HCT116 (cell line): ENCODE measurements at regions not wholly inside any gene's neighbourhood (a gene's known extent, or its start where the extent isn't known, plus 50 kb on each side); places are given as distances from the start of the nearest gene placed in this dataset.

Source experiments
- EZH2 ChIP-seq: fragments of 200-600 bp; sonication (generic); IDR thresholded peaks from 2 replicates; pipeline ENCODE4 v1.6.1; 2017; ENCODE audit warnings: antibody characterized with exemption, mixed run types
- POLR2AphosphoS5 ChIP-seq: IDR thresholded peaks from 2 replicates; pipeline ENCODE4 v1.6.1; 2011; ENCODE audit warnings: mild to moderate bottlenecking, low read depth, low read length, moderate library complexity
- SP1 ChIP-seq: IDR thresholded peaks from 2 replicates; pipeline ENCODE4 v1.6.1; 2012; ENCODE audit warnings: low read depth
- SRF ChIP-seq: IDR thresholded peaks from 2 replicates; pipeline ENCODE4 v1.6.1; 2012; ENCODE audit warnings: low read depth
- YY1 ChIP-seq: IDR thresholded peaks from 2 replicates; pipeline ENCODE4 v1.6.1; 2011; ENCODE audit warnings: low read length, low read depth, moderate library complexity, mild to moderate bottlenecking; ENCODE audit not compliant: insufficient replicate concordance; ENCODE audit errors: extremely low read depth
- TF ChIP-seq, protein P1 (sequence below), 3 experiments: fragments of 200-600 bp in 1 of 3; sonication (generic) in 1 of 3; IDR thresholded peaks in 2 of 3; conservative IDR thresholded peaks in 1 of 3; 2 replicates each; pipeline ENCODE4 v1.5.1; 2012 to 2017; ENCODE audit warnings: low read depth in 2 of 3, low read length in 2 of 3, antibody characterized with exemption in 1 of 3, borderline replicate concordance in 1 of 3, control low read depth in 1 of 3, mild to moderate bottlenecking in 1 of 3, mixed read lengths in 1 of 3, mixed run types in 1 of 3, moderate library complexity in 1 of 3; ENCODE audit not compliant: insufficient read depth in 1 of 3

DNA sequence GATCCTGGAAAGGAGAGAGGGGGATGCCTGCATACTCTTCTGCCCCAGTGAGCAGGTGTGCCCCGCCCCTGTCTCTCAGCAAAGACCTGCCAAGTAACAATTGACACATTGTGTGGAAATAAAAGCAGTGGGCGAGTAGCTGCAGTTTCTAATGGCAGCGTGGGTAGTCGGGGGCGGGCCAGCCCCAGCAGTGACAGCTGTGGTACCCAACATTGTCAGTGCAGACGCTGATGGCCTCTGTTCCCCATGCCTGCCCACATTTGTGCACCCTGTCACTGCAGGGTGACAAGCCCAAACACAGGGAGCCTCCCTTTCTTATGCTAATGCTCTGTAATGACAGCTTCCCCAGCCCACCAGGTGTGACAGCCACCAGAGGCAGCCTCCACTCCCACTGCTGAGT lies 491.7 kb downstream of the DHX35 start:
- no peak for TF ChIP-seq YY1
- TF ChIP-seq, protein P1, sequence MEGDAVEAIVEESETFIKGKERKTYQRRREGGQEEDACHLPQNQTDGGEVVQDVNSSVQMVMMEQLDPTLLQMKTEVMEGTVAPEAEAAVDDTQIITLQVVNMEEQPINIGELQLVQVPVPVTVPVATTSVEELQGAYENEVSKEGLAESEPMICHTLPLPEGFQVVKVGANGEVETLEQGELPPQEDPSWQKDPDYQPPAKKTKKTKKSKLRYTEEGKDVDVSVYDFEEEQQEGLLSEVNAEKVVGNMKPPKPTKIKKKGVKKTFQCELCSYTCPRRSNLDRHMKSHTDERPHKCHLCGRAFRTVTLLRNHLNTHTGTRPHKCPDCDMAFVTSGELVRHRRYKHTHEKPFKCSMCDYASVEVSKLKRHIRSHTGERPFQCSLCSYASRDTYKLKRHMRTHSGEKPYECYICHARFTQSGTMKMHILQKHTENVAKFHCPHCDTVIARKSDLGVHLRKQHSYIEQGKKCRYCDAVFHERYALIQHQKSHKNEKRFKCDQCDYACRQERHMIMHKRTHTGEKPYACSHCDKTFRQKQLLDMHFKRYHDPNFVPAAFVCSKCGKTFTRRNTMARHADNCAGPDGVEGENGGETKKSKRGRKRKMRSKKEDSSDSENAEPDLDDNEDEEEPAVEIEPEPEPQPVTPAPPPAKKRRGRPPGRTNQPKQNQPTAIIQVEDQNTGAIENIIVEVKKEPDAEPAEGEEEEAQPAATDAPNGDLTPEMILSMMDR (IDR thresholded peaks at IDR 0.05 in 2 of 3, conservative IDR thresholded peaks at IDR 0.05 in 1 of 3; ENCODE audit: borderline replicate concordance in 1 of 3, insufficient read depth in 1 of 3, low read depth in 2 of 3, low read length in 2 of 3) = no peak
- no peak for TF ChIP-seq SRF
- no peak for TF ChIP-seq POLR2AphosphoS5
- no peak for TF ChIP-seq SP1
- TF ChIP-seq EZH2 = no peak
